ENCODE measurements at regions not wholly inside any gene's neighbourhood (a gene's known extent, or its start where the extent isn't known, plus 50 kb on each side); places are given as distances from the start of the nearest gene placed in this dataset.

- CTCF ChIA-PET: no interaction called here
- intact Hi-C loops (cut with micrococcal nuclease): no loop called here
- no peak overlapping the region for H3K27ac Mint-ChIP-seq
- H3K4me1 Mint-ChIP-seq: no peaks in the 10 kb centered on the region
- no peak for ATAC-seq (ENCODE audit: low read depth)
- POLR2A ChIA-PET: no interaction called here
- H3K27me3 Mint-ChIP-seq: no peaks in the 10 kb centered on the region
- no peaks in the 10 kb centered on the region for H3K36me3 Mint-ChIP-seq (ENCODE audit: low read depth)
- no peak overlapping the region for H3K4me3 Mint-ChIP-seq
- no peaks in the 10 kb centered on the region for H3K9me3 Mint-ChIP-seq
- DNase-seq: no peak
- TF ChIP-seq CTCF (IDR thresholded peaks at IDR 0.05): no peak
Observed at GRCh38 chr6:122050242-122050755, 349.2 kb upstream of the HSF2 start.

GRCh38 chr6:122052346-122052900 is 347.0 kb upstream of the HSF2 start:
- H3K27ac Mint-ChIP-seq: no peak overlapping the region
- no peaks in the 10 kb centered on the region for H3K9me3 Mint-ChIP-seq
- no peaks in the 10 kb centered on the region for H3K27me3 Mint-ChIP-seq
- no peaks in the 10 kb centered on the region for H3K4me1 Mint-ChIP-seq
- CTCF ChIA-PET: no interaction called here
- POLR2A ChIA-PET: interaction anchor here (0.7 kb wide), 1 partner anchor 182 kb away, joined by 3 read pairs; no protein-coding TSS in a partner anchor
- TF ChIP-seq CTCF (IDR thresholded peaks at IDR 0.05): no peak
- DNase-seq (no peak), ATAC-seq (ENCODE audit: low read depth) (no peak)
- intact Hi-C loops (cut with micrococcal nuclease): no loop called here
- H3K4me3 Mint-ChIP-seq: no peak overlapping the region
- no peaks in the 10 kb centered on the region for H3K36me3 Mint-ChIP-seq (ENCODE audit: low read depth)

GRCh38 chr6:122059918-122060317 is 339.5 kb upstream of the HSF2 start:
- no peak overlapping the region for H3K27ac Mint-ChIP-seq
- H3K36me3 Mint-ChIP-seq (ENCODE audit: low read depth): no peaks in the 10 kb centered on the region
- no peaks in the 10 kb centered on the region for H3K4me1 Mint-ChIP-seq
- intact Hi-C loops (cut with micrococcal nuclease): no loop called here
- no peak for TF ChIP-seq CTCF (IDR thresholded peaks at IDR 0.05)
- DNase-seq (no peak), ATAC-seq (ENCODE audit: low read depth) (no peak)
- H3K27me3 Mint-ChIP-seq: no peaks in the 10 kb centered on the region
- CTCF ChIA-PET: no interaction called here
- H3K4me3 Mint-ChIP-seq: no peak overlapping the region
- POLR2A ChIA-PET: no interaction called here
- H3K9me3 Mint-ChIP-seq: no peaks in the 10 kb centered on the region

- Mint-ChIP-seq H3K9me3 (no peaks in the 10 kb centered on the region), H3K27me3 (no peaks in the 10 kb centered on the region), H3K36me3 (ENCODE audit: low read depth) (no peaks in the 10 kb centered on the region), H3K27ac (no peak overlapping the region), H3K4me1 (no peaks in the 10 kb centered on the region), H3K4me3 (no peak overlapping the region)
- intact Hi-C loops (cut with micrococcal nuclease): no loop called here
- DNase-seq (no peak), ATAC-seq (ENCODE audit: low read depth) (no peak)
- POLR2A ChIA-PET: no interaction called here
- no peak for TF ChIP-seq CTCF (IDR thresholded peaks at IDR 0.05)
- CTCF ChIA-PET: no interaction called here
Observed at GRCh38 chr6:122061855-122062254, 337.6 kb upstream of the HSF2 start.

- no peaks in the 10 kb centered on the region for H3K27me3 Mint-ChIP-seq
- no peak overlapping the region for H3K4me3 Mint-ChIP-seq
- H3K9me3 Mint-ChIP-seq: no peaks in the 10 kb centered on the region
- no peaks in the 10 kb centered on the region for H3K4me1 Mint-ChIP-seq
- ChIA-PET CTCF (no interaction called here), POLR2A (no interaction called here)
- no peak overlapping the region for H3K27ac Mint-ChIP-seq
- DNase-seq: no peak
- ATAC-seq (ENCODE audit: low read depth): no peak
- intact Hi-C loops (cut with micrococcal nuclease): no loop called here
- no peaks in the 10 kb centered on the region for H3K36me3 Mint-ChIP-seq (ENCODE audit: low read depth)
- TF ChIP-seq CTCF (IDR thresholded peaks at IDR 0.05): no peak
Observed at GRCh38 chr6:122063076-122063475, 336.4 kb upstream of the HSF2 start.

Data from activated B cell treated with CpG ODN at 0.5 μM for 24 hours (primary cell).